WERI-Rb-1 (cell line): ENCODE measurements at regions not wholly inside any gene's neighbourhood (a gene's known extent, or its start where the extent isn't known, plus 50 kb on each side); places are given as distances from the start of the nearest gene placed in this dataset.

Experiments
- DNase-seq: peaks from one replicate; pipeline ENCODE4 v3.0.0-alpha.2; 2020
- H3K27ac ChIP-seq: fragments of 250-450 bp; sonication (Bioruptor Pico); 2 replicates; pipeline ENCODE4 v1.5.1; 2020; ENCODE audit warnings: mild to moderate bottlenecking, moderate library complexity
- H3K27me3 ChIP-seq: fragments of 250-450 bp; sonication (Bioruptor Pico); 2 replicates; pipeline ENCODE4 v1.5.1; 2021; ENCODE audit warnings: mild to moderate bottlenecking, low read depth, moderate library complexity; ENCODE audit not compliant: insufficient read depth, severe bottlenecking
- H3K36me3 ChIP-seq: fragments of 250-450 bp; sonication (Bioruptor Pico); 2 replicates; pipeline ENCODE4 v1.5.1; 2020; ENCODE audit warnings: mild to moderate bottlenecking, moderate library complexity
- H3K4me3 ChIP-seq: 2 replicates; pipeline ENCODE4 v1.5.1; 2011; ENCODE audit warnings: low read depth, mild to moderate bottlenecking, control low read depth, low read length
- H3K9me3 ChIP-seq: fragments of 250-450 bp; sonication (Bioruptor Pico); 2 replicates; pipeline ENCODE4 v1.5.1; 2021; ENCODE audit warnings: mild to moderate bottlenecking, moderate library complexity; ENCODE audit not compliant: severe bottlenecking
- TF ChIP-seq, protein P1 (sequence below): IDR thresholded peaks from 2 replicates; pipeline ENCODE4 v1.5.1; 2011; ENCODE audit warnings: low read depth, mild to moderate bottlenecking, control low read depth, inconsistent platforms, low read length

DNA sequence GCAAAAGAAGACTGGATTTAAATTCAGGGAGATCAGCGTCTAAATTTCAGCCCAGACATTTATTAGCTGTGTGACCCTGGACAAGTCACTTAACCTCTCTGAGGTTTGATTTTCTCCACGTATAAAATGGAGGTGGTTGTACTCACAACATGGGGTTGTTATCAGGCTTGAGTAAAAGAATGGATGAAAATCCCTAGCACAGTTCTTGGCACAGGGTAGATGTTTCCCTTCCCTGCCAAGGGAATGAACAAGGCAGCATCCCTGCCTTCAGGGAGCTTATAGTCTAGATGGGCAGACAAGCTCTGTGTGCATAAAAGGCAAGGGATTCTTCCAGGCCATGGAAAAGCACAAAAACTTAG, 50.2 kb upstream of the MRPS22 start:
- no peak overlapping the region for H3K4me3 ChIP-seq
- H3K27me3 ChIP-seq: no peaks in the 10 kb centered on the region
- H3K9me3 ChIP-seq: no peaks in the 10 kb centered on the region
- no peak overlapping the region for H3K27ac ChIP-seq
- TF ChIP-seq, protein P1, sequence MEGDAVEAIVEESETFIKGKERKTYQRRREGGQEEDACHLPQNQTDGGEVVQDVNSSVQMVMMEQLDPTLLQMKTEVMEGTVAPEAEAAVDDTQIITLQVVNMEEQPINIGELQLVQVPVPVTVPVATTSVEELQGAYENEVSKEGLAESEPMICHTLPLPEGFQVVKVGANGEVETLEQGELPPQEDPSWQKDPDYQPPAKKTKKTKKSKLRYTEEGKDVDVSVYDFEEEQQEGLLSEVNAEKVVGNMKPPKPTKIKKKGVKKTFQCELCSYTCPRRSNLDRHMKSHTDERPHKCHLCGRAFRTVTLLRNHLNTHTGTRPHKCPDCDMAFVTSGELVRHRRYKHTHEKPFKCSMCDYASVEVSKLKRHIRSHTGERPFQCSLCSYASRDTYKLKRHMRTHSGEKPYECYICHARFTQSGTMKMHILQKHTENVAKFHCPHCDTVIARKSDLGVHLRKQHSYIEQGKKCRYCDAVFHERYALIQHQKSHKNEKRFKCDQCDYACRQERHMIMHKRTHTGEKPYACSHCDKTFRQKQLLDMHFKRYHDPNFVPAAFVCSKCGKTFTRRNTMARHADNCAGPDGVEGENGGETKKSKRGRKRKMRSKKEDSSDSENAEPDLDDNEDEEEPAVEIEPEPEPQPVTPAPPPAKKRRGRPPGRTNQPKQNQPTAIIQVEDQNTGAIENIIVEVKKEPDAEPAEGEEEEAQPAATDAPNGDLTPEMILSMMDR: no peak
- no peaks in the 10 kb centered on the region for H3K36me3 ChIP-seq
- DNase-seq: no peak
